Suprapubic skin (tissue), 4 donors: ENCODE measurements at regions not wholly inside any gene's neighbourhood (a gene's known extent, or its start where the extent isn't known, plus 50 kb on each side); places are given as distances from the start of the nearest gene placed in this dataset.

ENCODE experiments used
- EP300 ChIP-seq: sonication (generic); formaldehyde crosslinking; IDR thresholded peaks from one replicate; pipeline ENCODE4 v1.6.1; 2017; ENCODE audit warnings: antibody characterized with exemption
- POLR2A ChIP-seq, 2 donors: fragments of 450-650 bp; IDR thresholded peaks; one replicate each; pipeline ENCODE4 v1.6.1; 2017; ENCODE audit warnings: antibody characterized with exemption in 2 of 2, mild to moderate bottlenecking in 2 of 2, moderate library complexity in 2 of 2
- POLR2AphosphoS5 ChIP-seq, 3 donors: sonication (generic); formaldehyde crosslinking; IDR thresholded peaks; one replicate each; pipeline ENCODE4 v1.6.1; 2017; ENCODE audit warnings: antibody characterized with exemption in 3 of 3
- TF ChIP-seq, protein P1 (sequence below), 2 donors: fragments of 200-600 bp in 1 of 2; fragments of 450-650 bp in 1 of 2; sonication (generic) in 1 of 2; IDR thresholded peaks; one replicate each; pipeline ENCODE4 v1.5.1; 2016 to 2019; ENCODE audit warnings: antibody characterized with exemption in 2 of 2, mild to moderate bottlenecking in 1 of 2, moderate library complexity in 1 of 2

DNA sequence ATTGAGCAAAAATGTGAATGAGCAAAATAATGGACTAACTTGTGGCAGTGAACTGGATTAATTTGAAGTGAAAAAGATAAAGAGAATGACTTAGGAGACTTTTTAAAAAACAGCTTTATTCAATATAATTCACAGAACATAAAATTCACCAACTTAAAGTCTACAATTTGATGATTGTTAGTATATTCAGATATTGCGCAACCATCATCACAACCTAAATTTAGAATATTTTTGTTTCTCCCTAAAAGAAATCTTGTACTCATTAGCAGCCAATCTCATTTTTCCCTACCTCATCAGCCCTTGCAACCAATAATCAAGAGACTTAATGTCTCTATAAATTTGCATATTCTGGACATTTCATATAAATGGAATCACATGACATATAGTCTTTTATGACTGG is 496.5 kb downstream of the IGSF11 start:
- TF ChIP-seq EP300 = no peak
- no peak for TF ChIP-seq POLR2A (IDR thresholded peaks at IDR 0.05)
- TF ChIP-seq, protein P1, sequence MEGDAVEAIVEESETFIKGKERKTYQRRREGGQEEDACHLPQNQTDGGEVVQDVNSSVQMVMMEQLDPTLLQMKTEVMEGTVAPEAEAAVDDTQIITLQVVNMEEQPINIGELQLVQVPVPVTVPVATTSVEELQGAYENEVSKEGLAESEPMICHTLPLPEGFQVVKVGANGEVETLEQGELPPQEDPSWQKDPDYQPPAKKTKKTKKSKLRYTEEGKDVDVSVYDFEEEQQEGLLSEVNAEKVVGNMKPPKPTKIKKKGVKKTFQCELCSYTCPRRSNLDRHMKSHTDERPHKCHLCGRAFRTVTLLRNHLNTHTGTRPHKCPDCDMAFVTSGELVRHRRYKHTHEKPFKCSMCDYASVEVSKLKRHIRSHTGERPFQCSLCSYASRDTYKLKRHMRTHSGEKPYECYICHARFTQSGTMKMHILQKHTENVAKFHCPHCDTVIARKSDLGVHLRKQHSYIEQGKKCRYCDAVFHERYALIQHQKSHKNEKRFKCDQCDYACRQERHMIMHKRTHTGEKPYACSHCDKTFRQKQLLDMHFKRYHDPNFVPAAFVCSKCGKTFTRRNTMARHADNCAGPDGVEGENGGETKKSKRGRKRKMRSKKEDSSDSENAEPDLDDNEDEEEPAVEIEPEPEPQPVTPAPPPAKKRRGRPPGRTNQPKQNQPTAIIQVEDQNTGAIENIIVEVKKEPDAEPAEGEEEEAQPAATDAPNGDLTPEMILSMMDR (IDR thresholded peaks at IDR 0.05) = no peak
- TF ChIP-seq POLR2AphosphoS5 (IDR thresholded peaks at IDR 0.05) = no peak
